WTC11 (cell line): ENCODE measurements at regions not wholly inside any gene's neighbourhood (a gene's known extent, or its start where the extent isn't known, plus 50 kb on each side); places are given as distances from the start of the nearest gene placed in this dataset.

Experiments used
- ATAC-seq: fragments of 200-7000 bp; cut with Tn5 transposase; 2 replicates; pipeline ENCODE4 v1.10.0; 2021; ENCODE audit warnings: mild to moderate bottlenecking, moderate library complexity
- CTCF ChIA-PET: fragments of 300-600 bp; sonication (Branson Sonifier 250); formaldehyde crosslinking; loops from one replicate; lab custom pipeline; 2021; ENCODE audit warnings: antibody characterized with exemption; lab: Charles Lee
- POLR2A ChIA-PET: fragments of 350-600 bp; sonication (Branson Sonifier 250); formaldehyde crosslinking; loops from one replicate; lab custom pipeline; 2021; ENCODE audit warnings: antibody characterized with exemption; lab: Charles Lee
- DNase-seq: peaks from one replicate; pipeline ENCODE4 v3.0.0; 2021; ENCODE audit warnings: low spot score
- H3K27ac Mint-ChIP-seq: 2 replicates; pipeline ENCODE4 v1.8.0; 2021; ENCODE audit warnings: mixed read lengths
- H3K27me3 Mint-ChIP-seq: 2 replicates; pipeline ENCODE4 v1.8.0; 2021; ENCODE audit warnings: low read depth, mild to moderate bottlenecking, moderate library complexity, mixed read lengths
- H3K36me3 Mint-ChIP-seq: 2 replicates; pipeline ENCODE4 v1.8.0; 2021; ENCODE audit warnings: mixed read lengths
- H3K4me1 Mint-ChIP-seq: 2 replicates; pipeline ENCODE4 v1.8.0; 2022; ENCODE audit warnings: mixed read lengths
- H3K4me3 Mint-ChIP-seq: 2 replicates; pipeline ENCODE4 v1.8.0; 2021; ENCODE audit warnings: mild to moderate bottlenecking, moderate library complexity, mixed read lengths
- H3K9me3 Mint-ChIP-seq: 2 replicates; pipeline ENCODE4 v1.8.0; 2021; ENCODE audit warnings: mixed read lengths
- CBFB ChIP-seq: sonication (generic); formaldehyde crosslinking; IDR thresholded peaks from 2 replicates; pipeline ENCODE4 v1.8.1; 2022; ENCODE audit warnings: mild to moderate bottlenecking, low read depth, missing genetic modification reagents
- CREB1 ChIP-seq: sonication (generic); formaldehyde crosslinking; IDR thresholded peaks from 2 replicates; pipeline ENCODE4 v1.8.0; 2023; ENCODE audit warnings: mild to moderate bottlenecking, missing genetic modification reagents
- FOXJ3 ChIP-seq: sonication (generic); formaldehyde crosslinking; IDR thresholded peaks from 2 replicates; pipeline ENCODE4 v1.9.0; 2021; ENCODE audit warnings: missing genetic modification reagents, mild to moderate bottlenecking, borderline replicate concordance
- JAZF1 ChIP-seq: fragments of 250-450 bp; sonication (Bioruptor Pico); IDR thresholded peaks from 2 replicates; pipeline ENCODE4 v1.9.0; 2021; ENCODE audit warnings: moderate library complexity, mild to moderate bottlenecking, inconsistent platforms
- MYBL2 ChIP-seq: sonication (generic); formaldehyde crosslinking; IDR thresholded peaks from 2 replicates; pipeline ENCODE4 v1.8.1; 2023; ENCODE audit warnings: mild to moderate bottlenecking, moderate library complexity, missing genetic modification reagents
- NFYB ChIP-seq: sonication (generic); formaldehyde crosslinking; conservative IDR thresholded peaks from 2 replicates; pipeline ENCODE4 v1.8.0; 2022; ENCODE audit warnings: low read depth, missing genetic modification reagents
- NR1H2 ChIP-seq: sonication (generic); formaldehyde crosslinking; IDR thresholded peaks from 2 replicates; pipeline ENCODE4 v1.9.0; 2021; ENCODE audit warnings: mild to moderate bottlenecking, moderate library complexity, missing genetic modification reagents
- NR2C2 ChIP-seq: sonication (generic); formaldehyde crosslinking; IDR thresholded peaks from 2 replicates; pipeline ENCODE4 v1.8.0; 2022; ENCODE audit warnings: mild to moderate bottlenecking, missing genetic modification reagents
- RORB ChIP-seq: fragments of 250-450 bp; sonication (Bioruptor Pico); IDR thresholded peaks from 2 replicates; pipeline ENCODE4 v1.9.0; 2021; ENCODE audit warnings: mild to moderate bottlenecking
- SMAD4 ChIP-seq: sonication (generic); formaldehyde crosslinking; IDR thresholded peaks from 2 replicates; pipeline ENCODE4 v1.8.0; 2022; ENCODE audit warnings: mild to moderate bottlenecking, missing genetic modification reagents
- TEAD4 ChIP-seq: sonication (generic); formaldehyde crosslinking; IDR thresholded peaks from 2 replicates; pipeline ENCODE4 v1.8.0; 2022; ENCODE audit warnings: mild to moderate bottlenecking, missing genetic modification reagents
- ZBTB21 ChIP-seq: sonication (generic); formaldehyde crosslinking; IDR thresholded peaks from 2 replicates; pipeline ENCODE4 v1.8.1; 2023; ENCODE audit warnings: mild to moderate bottlenecking, missing genetic modification reagents, borderline replicate concordance
- ZNF121 ChIP-seq: sonication (generic); formaldehyde crosslinking; IDR thresholded peaks from 2 replicates; pipeline ENCODE4 v1.8.0; 2023; ENCODE audit warnings: missing genetic modification reagents
- ZNF263 ChIP-seq: sonication (generic); formaldehyde crosslinking; IDR thresholded peaks from 2 replicates; pipeline ENCODE4 v1.8.1; 2022; ENCODE audit warnings: low read depth, mild to moderate bottlenecking, moderate library complexity, missing genetic modification reagents
- ZNF396 ChIP-seq: fragments of 250-450 bp; sonication (Bioruptor Pico); IDR thresholded peaks from 2 replicates; pipeline ENCODE4 v1.8.0; 2021; ENCODE audit warnings: mild to moderate bottlenecking, moderate library complexity, borderline replicate concordance
- ZNF416 ChIP-seq: fragments of 250-450 bp; sonication (Bioruptor Pico); IDR thresholded peaks from 2 replicates; pipeline ENCODE4 v1.9.0; 2021; ENCODE audit warnings: mild to moderate bottlenecking, inconsistent platforms
- TF ChIP-seq, protein P1 (sequence below): sonication (generic); formaldehyde crosslinking; IDR thresholded peaks from 2 replicates; pipeline ENCODE4 v1.8.1; 2022; ENCODE audit warnings: mild to moderate bottlenecking, moderate library complexity, missing genetic modification reagents
- TF ChIP-seq, protein P2 (sequence below): sonication (generic); formaldehyde crosslinking; IDR thresholded peaks from 2 replicates; pipeline ENCODE4 v1.8.0; 2022; ENCODE audit warnings: mild to moderate bottlenecking, missing genetic modification reagents
- TF ChIP-seq, protein P3 (sequence below): sonication (generic); formaldehyde crosslinking; IDR thresholded peaks from 2 replicates; pipeline ENCODE4 v1.8.1; 2023; ENCODE audit warnings: mild to moderate bottlenecking, missing genetic modification reagents
- TF ChIP-seq, protein P4 (sequence below): sonication (generic); formaldehyde crosslinking; IDR thresholded peaks from 2 replicates; pipeline ENCODE4 v1.8.1; 2022; ENCODE audit warnings: mild to moderate bottlenecking, missing genetic modification reagents, moderate library complexity, borderline replicate concordance
- TF ChIP-seq, protein P5 (sequence below): fragments of 250-450 bp; sonication (Bioruptor Pico); IDR thresholded peaks from 2 replicates; pipeline ENCODE4 v1.9.0; 2021; ENCODE audit warnings: moderate library complexity, mild to moderate bottlenecking, inconsistent platforms, borderline replicate concordance
- TF ChIP-seq, protein P6 (sequence below): sonication (generic); formaldehyde crosslinking; IDR thresholded peaks from 2 replicates; pipeline ENCODE4 v1.8.0; 2022; ENCODE audit warnings: mild to moderate bottlenecking, missing genetic modification reagents
- TF ChIP-seq, protein P7 (sequence below): sonication (generic); formaldehyde crosslinking; IDR thresholded peaks from 2 replicates; pipeline ENCODE4 v1.8.0; 2023; ENCODE audit warnings: missing genetic modification reagents, mild to moderate bottlenecking, borderline replicate concordance

DNA sequence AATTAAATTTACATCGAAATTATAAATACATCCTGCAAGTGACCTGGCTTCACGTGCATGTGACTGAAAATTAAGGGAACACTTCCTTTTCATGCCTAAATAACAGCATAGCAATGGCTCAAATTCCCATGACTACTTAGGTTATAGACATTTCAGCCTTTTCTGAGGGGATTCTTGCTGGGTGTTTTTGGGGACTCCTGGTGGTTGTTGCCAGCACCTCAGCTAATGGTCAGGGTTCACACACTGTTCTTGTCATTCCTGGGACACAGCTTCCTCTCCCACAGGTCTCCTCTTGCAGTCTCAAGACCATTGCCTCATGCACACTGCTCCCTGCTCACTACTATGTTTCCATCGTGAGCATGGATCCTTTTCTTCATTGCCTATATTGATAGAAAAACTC, 148.9 kb upstream of the GLI3 start:
- ChIA-PET POLR2A (no interaction called here), CTCF (interaction anchor here (1.0 kb wide), 1 partner anchor 445 kb away, joined by 3 read pairs; no protein-coding TSS in a partner anchor)
- H3K4me3 Mint-ChIP-seq, result no peak overlapping the region

DNA sequence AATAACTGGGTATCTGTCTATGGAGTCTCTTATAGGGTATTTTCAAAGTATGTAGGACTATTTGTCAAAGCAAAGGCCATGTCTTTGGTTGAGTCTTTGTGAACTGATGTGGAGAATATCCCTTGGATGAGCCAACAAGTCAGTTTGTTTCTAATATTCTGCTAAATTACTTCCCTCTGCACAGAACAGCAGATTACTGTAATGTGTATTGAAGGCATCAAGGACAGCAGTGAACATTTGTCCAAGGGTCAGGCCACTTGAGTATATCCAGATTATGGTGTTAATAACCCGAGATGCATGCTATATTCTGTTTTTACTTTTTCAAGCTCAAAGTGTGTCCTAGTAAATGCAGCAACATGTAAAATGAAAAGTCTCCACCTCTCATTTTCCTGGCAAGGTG, 144.2 kb upstream of the GLI3 start:
- no peak overlapping the region for H3K4me3 Mint-ChIP-seq
- CTCF ChIA-PET, result interaction anchor here (1.5 kb wide), 1 partner anchor 441 kb away, joined by 4 read pairs; no protein-coding TSS in a partner anchor
- H3K36me3 Mint-ChIP-seq, result 0 out of 2 replicates have a peak, but pooled peaks cover 4% of the 10 kb centered on the region
- H3K27me3 Mint-ChIP-seq, result no peaks in the 10 kb centered on the region
- H3K9me3 Mint-ChIP-seq, result peaks cover 21% of the 10 kb centered on the region
- TF ChIP-seq NR2C2 (CRISPR knock-in tag) (no peak), CBFB (no peak), RORB (CRISPR knock-in tag) (no peak), MYBL2 (CRISPR knock-in tag) (no peak), CREB1 (CRISPR knock-in tag) (no peak), SMAD4 (CRISPR knock-in tag) (no peak), ZNF121 (CRISPR knock-in tag) (no peak), TEAD4 (CRISPR knock-in tag) (no peak), FOXJ3 (no peak), ZNF416 (CRISPR knock-in tag) (no peak), ZNF396 (no peak), NR1H2 (no peak), ZBTB21 (CRISPR knock-in tag) (no peak)
- TF ChIP-seq, protein P1, sequence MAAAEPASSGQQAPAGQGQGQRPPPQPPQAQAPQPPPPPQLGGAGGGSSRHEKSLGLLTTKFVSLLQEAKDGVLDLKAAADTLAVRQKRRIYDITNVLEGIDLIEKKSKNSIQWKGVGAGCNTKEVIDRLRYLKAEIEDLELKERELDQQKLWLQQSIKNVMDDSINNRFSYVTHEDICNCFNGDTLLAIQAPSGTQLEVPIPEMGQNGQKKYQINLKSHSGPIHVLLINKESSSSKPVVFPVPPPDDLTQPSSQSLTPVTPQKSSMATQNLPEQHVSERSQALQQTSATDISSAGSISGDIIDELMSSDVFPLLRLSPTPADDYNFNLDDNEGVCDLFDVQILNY, result no peak
- TF ChIP-seq, protein P2, sequence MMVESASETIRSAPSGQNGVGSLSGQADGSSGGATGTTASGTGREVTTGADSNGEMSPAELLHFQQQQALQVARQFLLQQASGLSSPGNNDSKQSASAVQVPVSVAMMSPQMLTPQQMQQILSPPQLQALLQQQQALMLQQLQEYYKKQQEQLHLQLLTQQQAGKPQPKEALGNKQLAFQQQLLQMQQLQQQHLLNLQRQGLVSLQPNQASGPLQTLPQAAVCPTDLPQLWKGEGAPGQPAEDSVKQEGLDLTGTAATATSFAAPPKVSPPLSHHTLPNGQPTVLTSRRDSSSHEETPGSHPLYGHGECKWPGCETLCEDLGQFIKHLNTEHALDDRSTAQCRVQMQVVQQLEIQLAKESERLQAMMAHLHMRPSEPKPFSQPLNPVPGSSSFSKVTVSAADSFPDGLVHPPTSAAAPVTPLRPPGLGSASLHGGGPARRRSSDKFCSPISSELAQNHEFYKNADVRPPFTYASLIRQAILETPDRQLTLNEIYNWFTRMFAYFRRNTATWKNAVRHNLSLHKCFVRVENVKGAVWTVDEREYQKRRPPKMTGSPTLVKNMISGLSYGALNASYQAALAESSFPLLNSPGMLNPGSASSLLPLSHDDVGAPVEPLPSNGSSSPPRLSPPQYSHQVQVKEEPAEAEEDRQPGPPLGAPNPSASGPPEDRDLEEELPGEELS (CRISPR knock-in tag), result no peak
- TF ChIP-seq, protein P3, sequence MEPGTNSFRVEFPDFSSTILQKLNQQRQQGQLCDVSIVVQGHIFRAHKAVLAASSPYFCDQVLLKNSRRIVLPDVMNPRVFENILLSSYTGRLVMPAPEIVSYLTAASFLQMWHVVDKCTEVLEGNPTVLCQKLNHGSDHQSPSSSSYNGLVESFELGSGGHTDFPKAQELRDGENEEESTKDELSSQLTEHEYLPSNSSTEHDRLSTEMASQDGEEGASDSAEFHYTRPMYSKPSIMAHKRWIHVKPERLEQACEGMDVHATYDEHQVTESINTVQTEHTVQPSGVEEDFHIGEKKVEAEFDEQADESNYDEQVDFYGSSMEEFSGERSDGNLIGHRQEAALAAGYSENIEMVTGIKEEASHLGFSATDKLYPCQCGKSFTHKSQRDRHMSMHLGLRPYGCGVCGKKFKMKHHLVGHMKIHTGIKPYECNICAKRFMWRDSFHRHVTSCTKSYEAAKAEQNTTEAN, result no peak
- TF ChIP-seq, all 79 proteins: peak for 0
- no peak for ATAC-seq
- Mint-ChIP-seq H3K4me1 (0 out of 2 replicates have a peak, but pooled peaks cover 4% of the 10 kb centered on the region), H3K27ac (no peak overlapping the region)
- DNase-seq, result no peak
- POLR2A ChIA-PET, result no interaction called here

More for the DNA sequence above, 148.9 kb upstream of the GLI3 start:
- no peak for DNase-seq
- Mint-ChIP-seq H3K4me1 (no peaks in the 10 kb centered on the region), H3K27me3 (no peaks in the 10 kb centered on the region), H3K36me3 (0 out of 2 replicates have a peak, but pooled peaks cover 4% of the 10 kb centered on the region), H3K9me3 (peaks cover 16% of the 10 kb centered on the region), H3K27ac (no peak overlapping the region)
- no peak for TF ChIP-seq JAZF1 (CRISPR knock-in tag)
- TF ChIP-seq, protein P4, sequence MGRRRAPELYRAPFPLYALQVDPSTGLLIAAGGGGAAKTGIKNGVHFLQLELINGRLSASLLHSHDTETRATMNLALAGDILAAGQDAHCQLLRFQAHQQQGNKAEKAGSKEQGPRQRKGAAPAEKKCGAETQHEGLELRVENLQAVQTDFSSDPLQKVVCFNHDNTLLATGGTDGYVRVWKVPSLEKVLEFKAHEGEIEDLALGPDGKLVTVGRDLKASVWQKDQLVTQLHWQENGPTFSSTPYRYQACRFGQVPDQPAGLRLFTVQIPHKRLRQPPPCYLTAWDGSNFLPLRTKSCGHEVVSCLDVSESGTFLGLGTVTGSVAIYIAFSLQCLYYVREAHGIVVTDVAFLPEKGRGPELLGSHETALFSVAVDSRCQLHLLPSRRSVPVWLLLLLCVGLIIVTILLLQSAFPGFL (CRISPR knock-in tag), result no peak
- TF ChIP-seq, protein P5, sequence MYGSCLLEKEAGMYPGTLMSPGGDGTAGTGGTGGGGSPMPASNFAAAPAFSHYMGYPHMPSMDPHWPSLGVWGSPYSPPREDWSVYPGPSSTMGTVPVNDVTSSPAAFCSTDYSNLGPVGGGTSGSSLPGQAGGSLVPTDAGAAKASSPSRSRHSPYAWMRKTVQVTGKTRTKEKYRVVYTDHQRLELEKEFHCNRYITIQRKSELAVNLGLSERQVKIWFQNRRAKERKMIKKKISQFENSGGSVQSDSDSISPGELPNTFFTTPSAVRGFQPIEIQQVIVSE (CRISPR knock-in tag), result no peak
- TF ChIP-seq, protein P6, sequence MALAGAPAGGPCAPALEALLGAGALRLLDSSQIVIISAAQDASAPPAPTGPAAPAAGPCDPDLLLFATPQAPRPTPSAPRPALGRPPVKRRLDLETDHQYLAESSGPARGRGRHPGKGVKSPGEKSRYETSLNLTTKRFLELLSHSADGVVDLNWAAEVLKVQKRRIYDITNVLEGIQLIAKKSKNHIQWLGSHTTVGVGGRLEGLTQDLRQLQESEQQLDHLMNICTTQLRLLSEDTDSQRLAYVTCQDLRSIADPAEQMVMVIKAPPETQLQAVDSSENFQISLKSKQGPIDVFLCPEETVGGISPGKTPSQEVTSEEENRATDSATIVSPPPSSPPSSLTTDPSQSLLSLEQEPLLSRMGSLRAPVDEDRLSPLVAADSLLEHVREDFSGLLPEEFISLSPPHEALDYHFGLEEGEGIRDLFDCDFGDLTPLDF, result no peak
- TF ChIP-seq, protein P7, sequence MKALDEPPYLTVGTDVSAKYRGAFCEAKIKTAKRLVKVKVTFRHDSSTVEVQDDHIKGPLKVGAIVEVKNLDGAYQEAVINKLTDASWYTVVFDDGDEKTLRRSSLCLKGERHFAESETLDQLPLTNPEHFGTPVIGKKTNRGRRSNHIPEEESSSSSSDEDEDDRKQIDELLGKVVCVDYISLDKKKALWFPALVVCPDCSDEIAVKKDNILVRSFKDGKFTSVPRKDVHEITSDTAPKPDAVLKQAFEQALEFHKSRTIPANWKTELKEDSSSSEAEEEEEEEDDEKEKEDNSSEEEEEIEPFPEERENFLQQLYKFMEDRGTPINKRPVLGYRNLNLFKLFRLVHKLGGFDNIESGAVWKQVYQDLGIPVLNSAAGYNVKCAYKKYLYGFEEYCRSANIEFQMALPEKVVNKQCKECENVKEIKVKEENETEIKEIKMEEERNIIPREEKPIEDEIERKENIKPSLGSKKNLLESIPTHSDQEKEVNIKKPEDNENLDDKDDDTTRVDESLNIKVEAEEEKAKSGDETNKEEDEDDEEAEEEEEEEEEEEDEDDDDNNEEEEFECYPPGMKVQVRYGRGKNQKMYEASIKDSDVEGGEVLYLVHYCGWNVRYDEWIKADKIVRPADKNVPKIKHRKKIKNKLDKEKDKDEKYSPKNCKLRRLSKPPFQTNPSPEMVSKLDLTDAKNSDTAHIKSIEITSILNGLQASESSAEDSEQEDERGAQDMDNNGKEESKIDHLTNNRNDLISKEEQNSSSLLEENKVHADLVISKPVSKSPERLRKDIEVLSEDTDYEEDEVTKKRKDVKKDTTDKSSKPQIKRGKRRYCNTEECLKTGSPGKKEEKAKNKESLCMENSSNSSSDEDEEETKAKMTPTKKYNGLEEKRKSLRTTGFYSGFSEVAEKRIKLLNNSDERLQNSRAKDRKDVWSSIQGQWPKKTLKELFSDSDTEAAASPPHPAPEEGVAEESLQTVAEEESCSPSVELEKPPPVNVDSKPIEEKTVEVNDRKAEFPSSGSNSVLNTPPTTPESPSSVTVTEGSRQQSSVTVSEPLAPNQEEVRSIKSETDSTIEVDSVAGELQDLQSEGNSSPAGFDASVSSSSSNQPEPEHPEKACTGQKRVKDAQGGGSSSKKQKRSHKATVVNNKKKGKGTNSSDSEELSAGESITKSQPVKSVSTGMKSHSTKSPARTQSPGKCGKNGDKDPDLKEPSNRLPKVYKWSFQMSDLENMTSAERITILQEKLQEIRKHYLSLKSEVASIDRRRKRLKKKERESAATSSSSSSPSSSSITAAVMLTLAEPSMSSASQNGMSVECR (CRISPR knock-in tag), result no peak
- no peak for TF ChIP-seq CBFB
- TF ChIP-seq RORB (CRISPR knock-in tag), result no peak
- TF ChIP-seq NFYB (CRISPR knock-in tag), result no peak
- TF ChIP-seq ZNF263, result no peak
- ATAC-seq, result peak; percentile 22; the same call in 1 of the 2 replicates
